ENCODE measurements at regions not wholly inside any gene's neighbourhood (a gene's known extent, or its start where the extent isn't known, plus 50 kb on each side); places are given as distances from the start of the nearest gene placed in this dataset.

GRCh38 chr14:80134321-80134720 is 77.0 kb downstream of the DIO2 start:
- TF ChIP-seq REST (IDR thresholded peaks at IDR 0.05; ENCODE audit: low read depth) = no peak
- TF ChIP-seq RAD21 (IDR thresholded peaks at IDR 0.05; ENCODE audit: low read depth) = no peak
- TF ChIP-seq JUND (IDR thresholded peaks at IDR 0.05) = no peak
- no peak for TF ChIP-seq CTCF (IDR thresholded peaks at IDR 0.05 in 2 of 3, conservative IDR thresholded peaks at IDR 0.05 in 1 of 3; ENCODE audit: borderline replicate concordance in 1 of 3, insufficient read depth in 1 of 3, low read depth in 2 of 3, low read length in 2 of 3)
- TF ChIP-seq TCF7L2 (IDR thresholded peaks at IDR 0.05; ENCODE audit: borderline replicate concordance, extremely low read depth, insufficient read depth, insufficient read length) = no peak

Data from HCT116 (cell line).